ENCODE measurements at regions not wholly inside any gene's neighbourhood (a gene's known extent, or its start where the extent isn't known, plus 50 kb on each side); places are given as distances from the start of the nearest gene placed in this dataset.
"Not testable (repeated sequence)": the region's sequence is repeated elsewhere in the genome, so short reads cannot be mapped to it uniquely, and the experiment has no call there.

DNA sequence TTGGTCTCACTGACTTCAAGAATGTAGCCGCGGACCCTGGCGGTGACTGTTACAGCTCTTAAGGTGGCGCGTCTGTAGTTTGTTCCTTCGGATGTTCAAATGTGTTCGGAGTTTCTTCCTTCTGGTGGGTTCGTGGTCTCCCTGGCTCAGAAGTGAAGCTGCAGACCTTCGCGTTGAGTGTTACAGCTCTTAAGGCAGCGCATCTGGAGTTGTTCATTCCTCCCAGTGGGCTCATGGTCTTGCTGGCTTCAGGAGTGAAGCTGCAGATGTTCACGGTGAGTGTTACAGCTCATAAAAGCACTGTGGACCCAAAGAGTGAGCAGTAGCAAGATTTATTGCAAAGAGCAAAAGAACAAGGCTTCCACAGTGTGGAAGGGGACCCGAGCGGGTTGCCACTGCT, 2067.0 kb upstream of the CDH6 start:
- H3K27ac ChIP-seq (replicated peaks); H3K4me3 ChIP-seq (replicated peaks; ENCODE audit: insufficient read depth, low read length); DNase-seq (ENCODE audit: low read depth in 1 of 2, low spot score in 1 of 2); H3K27me3 ChIP-seq (ENCODE audit: insufficient read depth, poor library complexity, severe bottlenecking): not testable (repeated sequence)

DNA sequence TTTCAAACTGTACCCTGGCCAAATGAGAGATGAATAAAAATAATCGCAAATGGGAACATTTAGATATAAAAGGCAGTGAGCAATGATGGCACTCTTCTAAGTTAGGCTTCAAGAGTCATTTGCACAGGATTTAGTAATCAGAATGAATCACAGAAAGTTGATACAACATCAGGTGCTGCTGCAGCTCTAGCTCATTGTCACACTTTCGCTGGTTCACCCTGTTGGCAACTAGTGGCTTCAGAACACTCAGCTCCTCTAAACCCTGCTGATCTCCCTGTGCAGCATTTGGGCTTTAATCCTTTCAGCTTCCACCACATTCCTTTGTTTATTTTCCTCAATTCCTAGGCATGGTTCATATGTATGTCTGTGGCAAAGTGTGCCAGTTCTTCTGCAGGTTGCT, 2071.2 kb upstream of the CDH6 start:
- H3K27ac ChIP-seq (replicated peaks), result no peak overlapping the region
- H3K27me3 ChIP-seq (ENCODE audit: insufficient read depth, poor library complexity, severe bottlenecking), result no peaks in the 10 kb centered on the region
- H3K4me3 ChIP-seq (replicated peaks; ENCODE audit: insufficient read depth, low read length), result no peak overlapping the region
- TF ChIP-seq SPI1 (IDR thresholded peaks at IDR 0.05; ENCODE audit: borderline replicate concordance, low read depth) (no peak), GABPA (IDR thresholded peaks at IDR 0.05; ENCODE audit: low read depth) (no peak), POLR2AphosphoS5 (IDR thresholded peaks at IDR 0.05; ENCODE audit: low read depth) (no peak)
- TF ChIP-seq, protein P1, sequence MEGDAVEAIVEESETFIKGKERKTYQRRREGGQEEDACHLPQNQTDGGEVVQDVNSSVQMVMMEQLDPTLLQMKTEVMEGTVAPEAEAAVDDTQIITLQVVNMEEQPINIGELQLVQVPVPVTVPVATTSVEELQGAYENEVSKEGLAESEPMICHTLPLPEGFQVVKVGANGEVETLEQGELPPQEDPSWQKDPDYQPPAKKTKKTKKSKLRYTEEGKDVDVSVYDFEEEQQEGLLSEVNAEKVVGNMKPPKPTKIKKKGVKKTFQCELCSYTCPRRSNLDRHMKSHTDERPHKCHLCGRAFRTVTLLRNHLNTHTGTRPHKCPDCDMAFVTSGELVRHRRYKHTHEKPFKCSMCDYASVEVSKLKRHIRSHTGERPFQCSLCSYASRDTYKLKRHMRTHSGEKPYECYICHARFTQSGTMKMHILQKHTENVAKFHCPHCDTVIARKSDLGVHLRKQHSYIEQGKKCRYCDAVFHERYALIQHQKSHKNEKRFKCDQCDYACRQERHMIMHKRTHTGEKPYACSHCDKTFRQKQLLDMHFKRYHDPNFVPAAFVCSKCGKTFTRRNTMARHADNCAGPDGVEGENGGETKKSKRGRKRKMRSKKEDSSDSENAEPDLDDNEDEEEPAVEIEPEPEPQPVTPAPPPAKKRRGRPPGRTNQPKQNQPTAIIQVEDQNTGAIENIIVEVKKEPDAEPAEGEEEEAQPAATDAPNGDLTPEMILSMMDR (IDR thresholded peaks at IDR 0.05; ENCODE audit: insufficient read depth, low read length), result no peak
- TF ChIP-seq, protein P2, sequence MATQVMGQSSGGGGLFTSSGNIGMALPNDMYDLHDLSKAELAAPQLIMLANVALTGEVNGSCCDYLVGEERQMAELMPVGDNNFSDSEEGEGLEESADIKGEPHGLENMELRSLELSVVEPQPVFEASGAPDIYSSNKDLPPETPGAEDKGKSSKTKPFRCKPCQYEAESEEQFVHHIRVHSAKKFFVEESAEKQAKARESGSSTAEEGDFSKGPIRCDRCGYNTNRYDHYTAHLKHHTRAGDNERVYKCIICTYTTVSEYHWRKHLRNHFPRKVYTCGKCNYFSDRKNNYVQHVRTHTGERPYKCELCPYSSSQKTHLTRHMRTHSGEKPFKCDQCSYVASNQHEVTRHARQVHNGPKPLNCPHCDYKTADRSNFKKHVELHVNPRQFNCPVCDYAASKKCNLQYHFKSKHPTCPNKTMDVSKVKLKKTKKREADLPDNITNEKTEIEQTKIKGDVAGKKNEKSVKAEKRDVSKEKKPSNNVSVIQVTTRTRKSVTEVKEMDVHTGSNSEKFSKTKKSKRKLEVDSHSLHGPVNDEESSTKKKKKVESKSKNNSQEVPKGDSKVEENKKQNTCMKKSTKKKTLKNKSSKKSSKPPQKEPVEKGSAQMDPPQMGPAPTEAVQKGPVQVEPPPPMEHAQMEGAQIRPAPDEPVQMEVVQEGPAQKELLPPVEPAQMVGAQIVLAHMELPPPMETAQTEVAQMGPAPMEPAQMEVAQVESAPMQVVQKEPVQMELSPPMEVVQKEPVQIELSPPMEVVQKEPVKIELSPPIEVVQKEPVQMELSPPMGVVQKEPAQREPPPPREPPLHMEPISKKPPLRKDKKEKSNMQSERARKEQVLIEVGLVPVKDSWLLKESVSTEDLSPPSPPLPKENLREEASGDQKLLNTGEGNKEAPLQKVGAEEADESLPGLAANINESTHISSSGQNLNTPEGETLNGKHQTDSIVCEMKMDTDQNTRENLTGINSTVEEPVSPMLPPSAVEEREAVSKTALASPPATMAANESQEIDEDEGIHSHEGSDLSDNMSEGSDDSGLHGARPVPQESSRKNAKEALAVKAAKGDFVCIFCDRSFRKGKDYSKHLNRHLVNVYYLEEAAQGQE (IDR thresholded peaks at IDR 0.05; ENCODE audit: insufficient replicate concordance, low read depth), result no peak
- DNase-seq (ENCODE audit: low read depth in 1 of 2, low spot score in 1 of 2), result no peak

DNA sequence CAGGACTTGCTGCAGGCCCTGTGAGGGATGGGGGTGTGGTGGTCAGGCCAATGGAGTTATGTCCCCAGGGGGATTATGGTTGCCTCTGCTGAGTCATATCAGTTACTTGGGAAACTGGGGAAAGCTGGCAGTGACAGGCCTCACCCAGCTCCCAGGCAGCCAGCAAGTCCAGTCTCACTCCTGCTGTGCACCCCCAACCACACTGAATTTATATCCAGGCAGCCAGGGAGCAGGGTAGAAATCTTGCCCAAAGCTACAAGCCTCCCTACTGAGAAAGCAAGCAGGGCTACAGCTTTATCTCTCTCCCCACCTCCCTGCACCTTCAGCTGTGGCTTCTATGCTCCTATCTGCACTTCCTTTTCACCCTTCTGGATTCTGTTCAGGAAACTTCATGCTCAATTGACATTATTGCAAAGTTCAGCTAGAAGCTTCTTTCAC, 2076.0 kb upstream of the CDH9 start:
- H3K4me3 ChIP-seq (replicated peaks; ENCODE audit: insufficient read depth, low read length), result no peak overlapping the region
- TF ChIP-seq SPI1 (IDR thresholded peaks at IDR 0.05; ENCODE audit: borderline replicate concordance, low read depth), result no peak
- TF ChIP-seq, protein P1 (IDR thresholded peaks at IDR 0.05; ENCODE audit: insufficient read depth, low read length), result no peak
- TF ChIP-seq, protein P2 (IDR thresholded peaks at IDR 0.05; ENCODE audit: insufficient replicate concordance, low read depth), result no peak
- no peaks in the 10 kb centered on the region for H3K27me3 ChIP-seq (ENCODE audit: insufficient read depth, poor library complexity, severe bottlenecking)
- no peak overlapping the region for H3K27ac ChIP-seq (replicated peaks)
- DNase-seq (ENCODE audit: low read depth in 1 of 2, low spot score in 1 of 2), result no peak

DNA sequence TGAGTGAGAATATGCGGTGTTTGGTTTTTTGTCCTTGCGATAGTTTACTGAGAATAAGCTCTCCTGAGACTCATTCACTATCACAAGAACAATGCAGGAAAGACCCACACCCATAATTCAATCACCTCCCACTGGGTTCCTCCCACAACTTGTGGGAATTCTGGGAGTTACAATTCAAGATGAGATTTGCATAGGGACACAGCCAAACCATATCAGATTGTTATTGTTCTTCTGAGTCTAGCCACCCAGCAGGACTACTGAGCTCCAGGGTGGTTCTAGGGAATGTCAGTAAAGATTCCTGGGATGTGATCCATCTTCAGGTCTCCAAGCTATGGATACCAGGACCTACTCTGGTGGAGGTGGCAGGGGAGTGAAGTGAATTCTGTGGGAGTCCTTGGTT, 2075.1 kb upstream of the CDH9 start:
- H3K4me3 ChIP-seq (replicated peaks; ENCODE audit: insufficient read depth, low read length), result no peak overlapping the region
- no peaks in the 10 kb centered on the region for H3K27me3 ChIP-seq (ENCODE audit: insufficient read depth, poor library complexity, severe bottlenecking)
- no peak for DNase-seq (ENCODE audit: low read depth in 1 of 2, low spot score in 1 of 2)
- TF ChIP-seq POLR2AphosphoS5 (IDR thresholded peaks at IDR 0.05; ENCODE audit: low read depth), result no peak
- H3K27ac ChIP-seq (replicated peaks), result no peak overlapping the region

DNA sequence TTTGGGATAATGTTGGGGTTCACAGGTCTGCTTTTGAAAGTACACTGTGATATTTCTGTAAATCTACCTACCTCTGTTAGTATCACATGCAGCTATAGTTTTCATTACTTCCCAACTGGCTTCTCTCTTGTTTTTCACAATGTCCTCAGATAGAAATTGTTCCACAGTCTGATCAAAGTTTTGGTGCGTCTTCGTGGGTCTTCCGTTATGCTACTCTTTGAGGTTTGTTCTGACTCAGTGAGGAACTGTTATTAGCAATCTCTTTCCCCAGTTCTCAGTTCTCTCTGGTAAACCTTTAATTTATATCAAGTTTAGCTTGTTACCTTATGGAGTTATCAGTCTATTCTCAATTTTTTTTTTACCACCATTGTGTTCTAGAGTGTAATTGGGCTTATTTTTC, 2061.2 kb upstream of the CDH9 start:
- Histone ChIP-seq H3K27ac (replicated peaks) (no peak overlapping the region), H3K4me3 (replicated peaks; ENCODE audit: insufficient read depth, low read length) (no peak overlapping the region), H3K27me3 (ENCODE audit: insufficient read depth, poor library complexity, severe bottlenecking) (no peaks in the 10 kb centered on the region)
- DNase-seq (ENCODE audit: low read depth in 1 of 2, low spot score in 1 of 2), result no peak
- no peak for TF ChIP-seq SPI1 (IDR thresholded peaks at IDR 0.05; ENCODE audit: borderline replicate concordance, low read depth)
- TF ChIP-seq, protein P1 (IDR thresholded peaks at IDR 0.05; ENCODE audit: insufficient read depth, low read length), result no peak
- TF ChIP-seq POLR2AphosphoS5 (IDR thresholded peaks at IDR 0.05; ENCODE audit: low read depth), result no peak
- TF ChIP-seq, protein P2 (IDR thresholded peaks at IDR 0.05; ENCODE audit: insufficient replicate concordance, low read depth), result no peak
- no peak for TF ChIP-seq GABPA (IDR thresholded peaks at IDR 0.05; ENCODE audit: low read depth)

Data from HL-60 (cell line).